ENCODE measurements at regions not wholly inside any gene's neighbourhood (a gene's known extent, or its start where the extent isn't known, plus 50 kb on each side); places are given as distances from the start of the nearest gene placed in this dataset.

DNA sequence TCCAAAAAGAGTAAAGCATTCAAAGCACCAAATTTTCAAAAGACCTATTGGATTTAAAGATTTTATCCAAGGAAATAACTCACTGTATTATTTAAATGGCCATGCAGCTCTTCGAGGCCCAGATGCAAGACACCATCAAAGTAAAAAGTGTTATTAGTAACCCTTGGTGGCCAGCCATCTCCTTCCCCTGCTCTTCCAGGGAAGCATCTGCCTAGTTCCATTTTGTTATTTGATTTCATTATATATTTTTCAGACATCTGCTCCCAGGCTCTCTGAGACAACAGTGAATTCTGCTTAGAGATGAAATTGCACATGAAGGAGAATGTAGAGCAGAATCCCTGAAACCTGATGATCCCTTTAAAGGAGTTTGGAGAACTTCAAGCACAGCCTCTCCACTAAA, 252.3 kb upstream of the TBX18 start (continued):
- TF ChIP-seq ZBTB43 (CRISPR knock-in tag; IDR thresholded peaks at IDR 0.05): no peak

DNA sequence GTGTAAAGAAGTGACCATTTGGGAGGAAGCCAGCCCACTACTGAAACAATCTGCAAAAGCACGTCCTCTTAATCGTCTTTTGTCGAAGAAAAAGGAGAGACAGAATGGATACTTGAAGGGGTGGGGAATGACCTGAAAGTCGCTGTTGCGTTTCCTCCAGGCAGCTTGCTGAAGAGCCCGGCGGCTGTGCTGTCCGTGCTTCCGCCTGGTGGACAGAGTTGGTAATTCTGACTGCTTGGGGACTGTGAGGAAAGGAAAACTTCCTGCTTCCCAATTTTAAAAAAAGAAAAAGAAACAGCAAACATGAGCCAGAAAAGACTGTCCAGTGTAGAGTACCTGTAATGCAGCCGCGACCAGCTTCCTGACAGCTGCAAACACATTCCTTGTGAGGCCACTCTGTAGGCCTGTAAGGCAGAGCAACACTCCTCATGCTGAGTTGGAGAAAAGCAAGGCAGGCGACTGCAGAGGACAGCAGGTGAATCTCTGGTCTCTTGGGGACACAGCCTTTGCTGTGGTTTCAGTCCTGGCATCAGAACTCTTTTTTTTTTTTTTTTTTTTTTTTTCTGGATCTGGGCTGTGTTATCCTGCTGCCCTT, 251.1 kb upstream of the TBX18 start:
- ATAC-seq: peak; percentile 99
- Mint-ChIP-seq H3K4me1 (peaks cover 22% of the 10 kb centered on the region), H3K36me3 (no peaks in the 10 kb centered on the region), H3K9me3 (peaks cover 8% of the 10 kb centered on the region; the same call in 1 of the 2 replicates), H3K27me3 (ENCODE audit: low read depth) (no peaks in the 10 kb centered on the region; the same call in 1 of the 2 replicates), H3K27ac (no peak overlapping the region), H3K4me3 (no peak overlapping the region)
- CTCF ChIA-PET: interaction anchor here (0.6 to 1.0 kb wide), 3 partner anchors 8 to 241 kb away, joined by 4 read pairs; no protein-coding TSS in a partner anchor
- POLR2A ChIA-PET: no interaction called here
- TF ChIP-seq CTCF (IDR thresholded peaks at IDR 0.05) (peak; percentile 87), TEAD1 (CRISPR knock-in tag; IDR thresholded peaks at IDR 0.05) (0 out of 2 replicates have a peak, but pooled peaks have one; percentile 13), ZBTB21 (CRISPR knock-in tag; IDR thresholded peaks at IDR 0.05; ENCODE audit: borderline replicate concordance) (no peak), NR3C1 (CRISPR knock-in tag; conservative IDR thresholded peaks at IDR 0.05; ENCODE audit: low read depth) (no peak)
- TF ChIP-seq, protein P1, sequence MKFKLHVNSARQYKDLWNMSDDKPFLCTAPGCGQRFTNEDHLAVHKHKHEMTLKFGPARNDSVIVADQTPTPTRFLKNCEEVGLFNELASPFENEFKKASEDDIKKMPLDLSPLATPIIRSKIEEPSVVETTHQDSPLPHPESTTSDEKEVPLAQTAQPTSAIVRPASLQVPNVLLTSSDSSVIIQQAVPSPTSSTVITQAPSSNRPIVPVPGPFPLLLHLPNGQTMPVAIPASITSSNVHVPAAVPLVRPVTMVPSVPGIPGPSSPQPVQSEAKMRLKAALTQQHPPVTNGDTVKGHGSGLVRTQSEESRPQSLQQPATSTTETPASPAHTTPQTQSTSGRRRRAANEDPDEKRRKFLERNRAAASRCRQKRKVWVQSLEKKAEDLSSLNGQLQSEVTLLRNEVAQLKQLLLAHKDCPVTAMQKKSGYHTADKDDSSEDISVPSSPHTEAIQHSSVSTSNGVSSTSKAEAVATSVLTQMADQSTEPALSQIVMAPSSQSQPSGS (CRISPR knock-in tag; IDR thresholded peaks at IDR 0.05; ENCODE audit: borderline replicate concordance, low read depth): no peak
- peak; percentile 82 for DNase-seq (ENCODE audit: low spot score)

DNA sequence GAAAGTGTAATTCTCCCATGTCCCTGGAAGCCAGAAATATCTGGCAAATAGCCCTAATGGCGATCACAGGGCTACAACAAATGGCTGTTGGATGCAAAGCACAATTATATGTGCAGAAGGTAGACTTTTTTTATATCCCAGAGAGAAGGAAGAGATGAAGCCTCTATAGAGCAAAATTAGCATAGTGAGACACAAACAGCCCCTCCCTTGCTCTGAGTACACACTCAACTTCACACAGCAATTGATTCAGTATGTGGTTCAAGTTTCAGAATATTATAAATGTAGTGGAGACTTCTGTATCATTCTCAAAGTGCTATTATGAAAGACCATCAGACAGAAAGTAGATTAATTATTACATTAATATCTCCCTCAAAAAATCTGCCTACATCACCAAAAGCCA, 246.5 kb upstream of the TBX18 start:
- Mint-ChIP-seq H3K27me3 (ENCODE audit: low read depth) (no peaks in the 10 kb centered on the region; the same call in 1 of the 2 replicates), H3K36me3 (no peaks in the 10 kb centered on the region), H3K27ac (no peak overlapping the region), H3K4me3 (no peak overlapping the region), H3K4me1 (peaks cover 47% of the 10 kb centered on the region), H3K9me3 (peaks cover 15% of the 10 kb centered on the region)
- no peak for TF ChIP-seq NFYB (CRISPR knock-in tag; conservative IDR thresholded peaks at IDR 0.05; ENCODE audit: low read depth)
- TF ChIP-seq, protein P2, sequence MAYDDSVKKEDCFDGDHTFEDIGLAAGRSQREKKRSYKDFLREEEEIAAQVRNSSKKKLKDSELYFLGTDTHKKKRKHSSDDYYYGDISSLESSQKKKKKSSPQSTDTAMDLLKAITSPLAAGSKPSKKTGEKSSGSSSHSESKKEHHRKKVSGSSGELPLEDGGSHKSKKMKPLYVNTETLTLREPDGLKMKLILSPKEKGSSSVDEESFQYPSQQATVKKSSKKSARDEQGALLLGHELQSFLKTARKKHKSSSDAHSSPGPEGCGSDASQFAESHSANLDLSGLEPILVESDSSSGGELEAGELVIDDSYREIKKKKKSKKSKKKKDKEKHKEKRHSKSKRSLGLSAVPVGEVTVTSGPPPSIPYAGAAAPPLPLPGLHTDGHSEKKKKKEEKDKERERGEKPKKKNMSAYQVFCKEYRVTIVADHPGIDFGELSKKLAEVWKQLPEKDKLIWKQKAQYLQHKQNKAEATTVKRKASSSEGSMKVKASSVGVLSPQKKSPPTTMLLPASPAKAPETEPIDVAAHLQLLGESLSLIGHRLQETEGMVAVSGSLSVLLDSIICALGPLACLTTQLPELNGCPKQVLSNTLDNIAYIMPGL (CRISPR knock-in tag; IDR thresholded peaks at IDR 0.05): no peak
- no peak for TF ChIP-seq CDX4 (CRISPR knock-in tag; IDR thresholded peaks at IDR 0.05; ENCODE audit: borderline replicate concordance)
- TF ChIP-seq TEAD4 (CRISPR knock-in tag; IDR thresholded peaks at IDR 0.05): no peak
- TF ChIP-seq ZNF671 (CRISPR knock-in tag; IDR thresholded peaks at IDR 0.05): no peak
- TF ChIP-seq, protein P3, sequence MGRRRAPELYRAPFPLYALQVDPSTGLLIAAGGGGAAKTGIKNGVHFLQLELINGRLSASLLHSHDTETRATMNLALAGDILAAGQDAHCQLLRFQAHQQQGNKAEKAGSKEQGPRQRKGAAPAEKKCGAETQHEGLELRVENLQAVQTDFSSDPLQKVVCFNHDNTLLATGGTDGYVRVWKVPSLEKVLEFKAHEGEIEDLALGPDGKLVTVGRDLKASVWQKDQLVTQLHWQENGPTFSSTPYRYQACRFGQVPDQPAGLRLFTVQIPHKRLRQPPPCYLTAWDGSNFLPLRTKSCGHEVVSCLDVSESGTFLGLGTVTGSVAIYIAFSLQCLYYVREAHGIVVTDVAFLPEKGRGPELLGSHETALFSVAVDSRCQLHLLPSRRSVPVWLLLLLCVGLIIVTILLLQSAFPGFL (CRISPR knock-in tag; IDR thresholded peaks at IDR 0.05; ENCODE audit: borderline replicate concordance): no peak
- TF ChIP-seq FOXP1 (CRISPR knock-in tag; IDR thresholded peaks at IDR 0.05; ENCODE audit: borderline replicate concordance): no peak
- no peak for TF ChIP-seq NR3C1 (CRISPR knock-in tag; conservative IDR thresholded peaks at IDR 0.05; ENCODE audit: low read depth)
- ChIA-PET CTCF (no interaction called here), POLR2A (no interaction called here)
- ATAC-seq (no peak), DNase-seq (ENCODE audit: low spot score) (no peak)

Measured in WTC11 (cell line).